ENCODE measurements at regions not wholly inside any gene's neighbourhood (a gene's known extent, or its start where the extent isn't known, plus 50 kb on each side); places are given as distances from the start of the nearest gene placed in this dataset.

- Histone ChIP-seq H3K4me1 (no peaks in the 10 kb centered on the region), H3K27me3 (replicated peaks in 1 of 7) (no peaks in the 10 kb centered on the region), H3K27ac (no peak overlapping the region), H3K9me3 (peaks cover 0 to 7% (median 0%) of the 10 kb centered on the region in 8 donors), H3K4me3 (no peak overlapping the region), H3K36me3 (peaks cover 0 to 21% (median 0%) of the 10 kb centered on the region in 6 donors)
- 75 to 99% (median 96%) methylated on average over 3 of the region's 3 CpGs for WGBS, 5 donors
- DNase-seq = no peak
- intact Hi-C loops (cut with DNase I; ENCODE audit: low total_unique reads) = no loop called here
- TF ChIP-seq POLR2A (IDR thresholded peaks at IDR 0.05) (no peak), POLR2AphosphoS5 (IDR thresholded peaks at IDR 0.05) (no peak), CTCF (IDR thresholded peaks at IDR 0.05 in 8 of 11, conservative IDR thresholded peaks at IDR 0.05 in 3 of 11) (no peak)
These were observed 168.1 kb downstream of the FAT4 start for GRCh38 chr4:125482822-125483221.

DNA sequence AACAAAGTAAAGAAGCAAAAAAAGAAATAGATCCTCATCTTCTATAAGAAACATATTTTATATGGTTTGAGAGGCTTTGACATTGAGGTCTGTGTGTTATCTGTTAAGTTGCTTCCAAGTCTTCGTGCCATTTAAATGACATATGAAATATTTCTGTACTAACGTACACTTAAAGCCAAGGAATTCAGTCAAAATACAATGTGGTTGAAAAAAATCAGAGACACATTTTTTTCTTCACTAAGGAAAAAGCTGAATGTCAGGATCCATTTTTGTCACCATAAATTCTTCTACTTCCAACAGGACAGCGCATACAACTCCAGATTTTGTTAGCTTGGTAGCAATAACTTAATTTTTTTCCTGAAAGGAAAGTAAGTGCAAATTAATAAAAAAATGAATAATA, 168.5 kb downstream of the FAT4 start:
- Histone ChIP-seq H3K27ac (no peak overlapping the region), H3K36me3 (peaks cover 0 to 23% (median 0%) of the 10 kb centered on the region in 6 donors), H3K4me3 (no peak overlapping the region), H3K4me1 (no peaks in the 10 kb centered on the region), H3K27me3 (replicated peaks in 1 of 7) (no peaks in the 10 kb centered on the region), H3K9me3 (peaks cover 0 to 7% (median 0%) of the 10 kb centered on the region in 8 donors)
- 82 to 90% (median 88%) methylated on average over 3 of the region's 3 CpGs for WGBS, 5 donors
- DNase-seq = no peak
- TF ChIP-seq POLR2A (IDR thresholded peaks at IDR 0.05) = no peak
- TF ChIP-seq CTCF (IDR thresholded peaks at IDR 0.05 in 8 of 11, conservative IDR thresholded peaks at IDR 0.05 in 3 of 11) = no peak
- no peak for TF ChIP-seq POLR2AphosphoS5 (IDR thresholded peaks at IDR 0.05)
- intact Hi-C loops (cut with DNase I; ENCODE audit: low total_unique reads) = no loop called here

DNA sequence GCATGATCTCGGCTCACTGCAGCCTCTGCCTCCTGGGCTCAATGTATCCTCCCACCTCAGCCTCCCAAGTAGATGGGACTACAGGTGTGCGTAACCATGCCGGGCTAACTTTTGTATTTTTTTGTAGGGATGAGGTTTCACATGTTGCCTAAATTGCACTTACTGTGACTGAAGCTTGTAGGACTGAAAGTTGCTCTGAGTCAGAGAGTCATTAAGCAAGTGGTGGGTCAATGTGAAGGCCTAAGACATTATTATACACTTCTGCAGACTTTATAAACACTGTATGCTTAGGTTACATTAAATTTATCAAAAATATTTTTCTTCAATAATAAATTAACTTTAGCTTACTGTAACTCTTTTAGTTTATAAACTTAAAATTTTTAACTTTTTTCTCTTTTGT, 170.2 kb downstream of the FAT4 start:
- DNase-seq = peak; percentile 23
- H3K36me3 ChIP-seq = peaks cover 0 to 21% (median under 1%) of the 10 kb centered on the region in 6 donors
- no peak for TF ChIP-seq POLR2A (IDR thresholded peaks at IDR 0.05)
- no peak for TF ChIP-seq POLR2AphosphoS5 (IDR thresholded peaks at IDR 0.05)
- no peak for TF ChIP-seq CTCF (IDR thresholded peaks at IDR 0.05 in 8 of 11, conservative IDR thresholded peaks at IDR 0.05 in 3 of 11)
- no peak overlapping the region for H3K4me3 ChIP-seq
- no peaks in the 10 kb centered on the region for H3K4me1 ChIP-seq
- intact Hi-C loops (cut with DNase I; ENCODE audit: low total_unique reads) = no loop called here
- no peaks in the 10 kb centered on the region for H3K27me3 ChIP-seq (replicated peaks in 1 of 7)
- WGBS, 5 donors = 87 to 98% (median 89%) methylated on average over 3 of the region's 3 CpGs
- H3K9me3 ChIP-seq = peaks cover 0 to 3% (median 0%) of the 10 kb centered on the region in 8 donors
- H3K27ac ChIP-seq = no peak overlapping the region

DNA sequence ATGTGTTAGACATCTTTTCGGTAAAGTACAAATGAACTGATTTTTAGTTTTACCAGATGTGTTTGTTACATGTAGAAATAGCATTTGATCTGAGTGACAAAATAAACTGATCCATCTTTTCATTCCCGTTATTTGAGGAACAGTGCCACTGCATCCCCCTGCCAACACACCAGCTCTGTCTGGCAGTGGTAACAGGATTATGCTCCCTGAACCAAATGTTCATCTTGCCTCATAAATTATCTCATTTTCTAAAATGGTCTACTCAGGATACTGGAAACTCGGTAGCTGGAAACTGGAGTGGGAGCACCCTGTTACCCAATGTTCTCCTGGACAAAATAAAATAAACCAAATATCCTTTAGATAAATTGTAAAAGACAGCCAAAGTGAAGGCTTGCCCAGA, 171.6 kb downstream of the FAT4 start:
- intact Hi-C loops (cut with DNase I; ENCODE audit: low total_unique reads) = no loop called here
- no peak for DNase-seq
- Histone ChIP-seq H3K4me3 (no peak overlapping the region), H3K9me3 (peaks cover 0 to 10% (median 0%) of the 10 kb centered on the region in 8 donors), H3K27me3 (replicated peaks in 1 of 7) (no peaks in the 10 kb centered on the region), H3K27ac (no peak overlapping the region), H3K36me3 (peaks cover 0 to 33% (median 4%) of the 10 kb centered on the region in 6 donors), H3K4me1 (no peaks in the 10 kb centered on the region)
- 87 to 96% (median 90%) methylated on average over 3 of the region's 3 CpGs for WGBS, 5 donors
- no peak for TF ChIP-seq CTCF (IDR thresholded peaks at IDR 0.05 in 8 of 11, conservative IDR thresholded peaks at IDR 0.05 in 3 of 11)
- TF ChIP-seq POLR2A (IDR thresholded peaks at IDR 0.05) = no peak
- no peak for TF ChIP-seq POLR2AphosphoS5 (IDR thresholded peaks at IDR 0.05)

Measured in spleen (tissue), 11 donors.